PC-3 (cell line): ENCODE measurements at regions not wholly inside any gene's neighbourhood (a gene's known extent, or its start where the extent isn't known, plus 50 kb on each side); places are given as distances from the start of the nearest gene placed in this dataset.

Experiments used
- ATAC-seq: fragments of 200-7000 bp; cut with Tn5 transposase; 2 replicates; pipeline ENCODE4 v1.9.1; 2020; ENCODE audit warnings: mild to moderate bottlenecking, moderate library complexity
- BruUV-seq: library from RNA; stranded (reverse); fragments of 400-500 nt; replicated peaks from 2 replicates; lab custom pipeline; 2021; lab: Mats Ljungman, UMichigan
- CTCF ChIA-PET: fragments of 300-600 bp; sonication (Branson Sonifier 250); formaldehyde crosslinking; loops from one replicate; lab custom pipeline; 2022; ENCODE audit warnings: antibody characterized with exemption; lab: Charles Lee
- POLR2A ChIA-PET: fragments of 300-600 bp; sonication (Branson Sonifier 250); formaldehyde crosslinking; loops from one replicate; lab custom pipeline; 2022; ENCODE audit warnings: antibody characterized with exemption; ENCODE audit not compliant: unreplicated experiment; lab: Charles Lee
- DNase-seq: peaks from one replicate; pipeline ENCODE4 v3.0.0-alpha.2; 2015
- H2AFZ ChIP-seq: fragments of 300-600 bp; sonication (generic); 2 replicates; pipeline ENCODE4 v1.6.0; 2016; ENCODE audit warnings: antibody characterized with exemption, low read length
- H3F3A ChIP-seq: fragments of 300-600 bp; sonication (generic); one replicate; pipeline ENCODE4 v1.6.0; 2017; ENCODE audit warnings: antibody characterized with exemption, low read length, control low read depth, mild to moderate bottlenecking; ENCODE audit not compliant: unreplicated experiment
- H3K27ac ChIP-seq: fragments of 300-600 bp; sonication (generic); 2 replicates; pipeline ENCODE4 v1.5.1; 2016; ENCODE audit warnings: mild to moderate bottlenecking, low read length
- H3K27me3 ChIP-seq: fragments of 300-600 bp; sonication (generic); 2 replicates; pipeline ENCODE4 v1.6.1; 2016; ENCODE audit warnings: low read length, mixed read lengths
- H3K36me3 ChIP-seq: fragments of 300-600 bp; sonication (generic); 2 replicates; pipeline ENCODE4 v1.6.1; 2016; ENCODE audit warnings: low read depth, mixed run types, low read length, mixed read lengths
- H3K4me1 ChIP-seq: fragments of 300-600 bp; sonication (generic); 2 replicates; pipeline ENCODE4 v1.5.1; 2016; ENCODE audit warnings: low read length; ENCODE audit not compliant: insufficient read depth
- H3K4me2 ChIP-seq: fragments of 300-600 bp; sonication (generic); 2 replicates; pipeline ENCODE4 v1.6.0; 2016; ENCODE audit warnings: low read length
- H3K4me3 ChIP-seq: fragments of 300-600 bp; sonication (generic); 2 replicates; pipeline ENCODE4 v1.5.1; 2016; ENCODE audit warnings: mild to moderate bottlenecking, low read length, mixed read lengths
- H3K79me2 ChIP-seq: fragments of 300-600 bp; sonication (generic); 2 replicates; pipeline ENCODE4 v1.6.1; 2017; ENCODE audit warnings: low read length, mixed read lengths
- H3K9ac ChIP-seq: fragments of 300-600 bp; sonication (generic); 2 replicates; pipeline ENCODE4 v1.6.0; 2016; ENCODE audit warnings: mild to moderate bottlenecking, low read length
- H3K9me2 ChIP-seq: fragments of 300-600 bp; sonication (generic); replicated peaks from 2 replicates; pipeline ENCODE4 v1.6.1; 2016; ENCODE audit warnings: mixed run types, low read length, mixed read lengths
- H3K9me3 ChIP-seq: fragments of 300-600 bp; sonication (generic); 2 replicates; pipeline ENCODE4 v1.6.1; 2016; ENCODE audit warnings: low read length, mixed read lengths
- H4K20me1 ChIP-seq: fragments of 300-600 bp; sonication (generic); 2 replicates; pipeline ENCODE4 v1.6.1; 2016; ENCODE audit warnings: low read length, mixed read lengths
- EZH2 ChIP-seq: fragments of 300-600 bp; sonication (generic); IDR thresholded peaks from one replicate; pipeline ENCODE4 v1.6.1; 2017; ENCODE audit warnings: antibody characterized with exemption, mild to moderate bottlenecking, low read length; ENCODE audit not compliant: unreplicated experiment
- EZH2phosphoT487 ChIP-seq: fragments of 300-600 bp; sonication (generic); IDR thresholded peaks from 2 replicates; pipeline ENCODE4 v1.6.1; 2018; ENCODE audit warnings: mild to moderate bottlenecking, antibody characterized with exemption, low read length, borderline replicate concordance
- intact Hi-C: fragments of 100-400 bp; cut with micrococcal nuclease; formaldehyde crosslinking; loops from 2 replicates; pipeline ENCODE4 v1.9.0; 2023
- TF ChIP-seq, protein P1 (sequence below): fragments of 300-600 bp; sonication (generic); conservative IDR thresholded peaks from 2 replicates; pipeline ENCODE4 v1.5.1; 2017; ENCODE audit warnings: antibody characterized with exemption, low read depth, mild to moderate bottlenecking, low read length

DNA sequence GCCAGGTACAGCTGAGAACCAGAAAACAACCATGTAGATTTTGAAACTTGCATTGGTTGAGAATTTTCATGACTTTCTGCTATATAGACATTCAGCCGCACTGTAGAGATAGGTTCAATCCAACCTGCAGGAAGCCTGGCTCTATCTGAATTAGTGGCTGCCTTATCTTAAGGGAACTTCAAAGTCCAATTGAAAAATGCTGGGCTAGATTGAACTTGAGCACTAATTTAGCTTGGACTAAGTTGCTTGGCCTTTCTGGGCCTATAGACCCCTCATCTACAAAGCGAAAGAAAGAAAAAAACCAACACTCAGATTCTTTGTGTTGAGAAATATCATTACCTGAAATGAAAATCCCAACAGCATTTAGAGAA is 332.4 kb downstream of the NUAK1 start:
- H4K20me1 ChIP-seq, result no peaks in the 10 kb centered on the region
- H3K9me2 ChIP-seq, result no peaks in the 10 kb centered on the region
- CTCF ChIA-PET, result no interaction called here
- H3K4me2 ChIP-seq, result 0 out of 2 replicates have a peak overlapping the region, but pooled peaks have one; percentile 5
- H3F3A ChIP-seq, result no peaks in the 10 kb centered on the region
- H3K9ac ChIP-seq, result no peak overlapping the region
- H3K27me3 ChIP-seq, result no peaks in the 10 kb centered on the region; the same call in 1 of the 2 replicates
- H3K4me3 ChIP-seq, result no peak overlapping the region
- no peaks in the 10 kb centered on the region for H3K79me2 ChIP-seq
- intact Hi-C loops, result no loop called here
- H2AFZ ChIP-seq, result no peak overlapping the region
- DNase-seq (no peak), ATAC-seq (no peak)
- no peak for TF ChIP-seq EZH2phosphoT487
- TF ChIP-seq, protein P1, sequence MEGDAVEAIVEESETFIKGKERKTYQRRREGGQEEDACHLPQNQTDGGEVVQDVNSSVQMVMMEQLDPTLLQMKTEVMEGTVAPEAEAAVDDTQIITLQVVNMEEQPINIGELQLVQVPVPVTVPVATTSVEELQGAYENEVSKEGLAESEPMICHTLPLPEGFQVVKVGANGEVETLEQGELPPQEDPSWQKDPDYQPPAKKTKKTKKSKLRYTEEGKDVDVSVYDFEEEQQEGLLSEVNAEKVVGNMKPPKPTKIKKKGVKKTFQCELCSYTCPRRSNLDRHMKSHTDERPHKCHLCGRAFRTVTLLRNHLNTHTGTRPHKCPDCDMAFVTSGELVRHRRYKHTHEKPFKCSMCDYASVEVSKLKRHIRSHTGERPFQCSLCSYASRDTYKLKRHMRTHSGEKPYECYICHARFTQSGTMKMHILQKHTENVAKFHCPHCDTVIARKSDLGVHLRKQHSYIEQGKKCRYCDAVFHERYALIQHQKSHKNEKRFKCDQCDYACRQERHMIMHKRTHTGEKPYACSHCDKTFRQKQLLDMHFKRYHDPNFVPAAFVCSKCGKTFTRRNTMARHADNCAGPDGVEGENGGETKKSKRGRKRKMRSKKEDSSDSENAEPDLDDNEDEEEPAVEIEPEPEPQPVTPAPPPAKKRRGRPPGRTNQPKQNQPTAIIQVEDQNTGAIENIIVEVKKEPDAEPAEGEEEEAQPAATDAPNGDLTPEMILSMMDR, result no peak
- TF ChIP-seq EZH2, result no peak
- H3K4me1 ChIP-seq, result peaks cover 8% of the 10 kb centered on the region
- H3K9me3 ChIP-seq, result no peaks in the 10 kb centered on the region
- BruUV-seq, result no TSS peak
- no peaks in the 10 kb centered on the region for H3K36me3 ChIP-seq
- POLR2A ChIA-PET, result no interaction called here
- no peak overlapping the region for H3K27ac ChIP-seq

DNA sequence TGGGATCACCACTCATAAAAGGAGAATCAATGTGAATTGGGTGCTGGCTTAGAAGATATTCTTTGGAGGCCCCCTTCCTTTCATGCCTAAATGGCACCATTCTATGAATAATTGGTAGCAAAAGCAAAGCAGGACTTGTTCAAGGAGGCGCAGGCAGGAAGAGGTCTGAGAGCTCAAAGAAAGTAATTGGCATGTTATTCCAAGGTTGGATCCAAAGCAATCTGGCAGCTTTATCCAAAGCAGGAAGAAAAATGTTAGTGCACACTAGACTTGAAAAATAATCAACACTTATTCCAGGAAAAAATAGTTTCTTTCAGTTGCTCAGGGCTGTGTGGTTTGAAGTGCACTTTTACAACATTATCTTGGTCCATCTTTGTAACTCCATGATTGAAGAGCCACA is 326.4 kb downstream of the NUAK1 start:
- ATAC-seq (no peak), DNase-seq (no peak)
- H3K9me2 ChIP-seq, result no peaks in the 10 kb centered on the region
- no peak for TF ChIP-seq EZH2
- no peak for TF ChIP-seq EZH2phosphoT487
- TF ChIP-seq, protein P1, result no peak
- H3K36me3 ChIP-seq, result no peaks in the 10 kb centered on the region
- H3K27ac ChIP-seq, result no peak overlapping the region
- H3K4me2 ChIP-seq, result no peak overlapping the region
- POLR2A ChIA-PET, result no interaction called here
- CTCF ChIA-PET, result no interaction called here
- intact Hi-C loops, result no loop called here
- H3F3A ChIP-seq, result no peaks in the 10 kb centered on the region
- H3K4me1 ChIP-seq, result no peaks in the 10 kb centered on the region
- no peaks in the 10 kb centered on the region for H4K20me1 ChIP-seq
- H3K27me3 ChIP-seq, result peaks cover 4% of the 10 kb centered on the region; the same call in 1 of the 2 replicates
- H3K9ac ChIP-seq, result no peak overlapping the region
- no peaks in the 10 kb centered on the region for H3K79me2 ChIP-seq
- H3K4me3 ChIP-seq, result no peak overlapping the region
- no TSS peak for BruUV-seq
- H2AFZ ChIP-seq, result no peak overlapping the region
- H3K9me3 ChIP-seq, result no peaks in the 10 kb centered on the region

DNA sequence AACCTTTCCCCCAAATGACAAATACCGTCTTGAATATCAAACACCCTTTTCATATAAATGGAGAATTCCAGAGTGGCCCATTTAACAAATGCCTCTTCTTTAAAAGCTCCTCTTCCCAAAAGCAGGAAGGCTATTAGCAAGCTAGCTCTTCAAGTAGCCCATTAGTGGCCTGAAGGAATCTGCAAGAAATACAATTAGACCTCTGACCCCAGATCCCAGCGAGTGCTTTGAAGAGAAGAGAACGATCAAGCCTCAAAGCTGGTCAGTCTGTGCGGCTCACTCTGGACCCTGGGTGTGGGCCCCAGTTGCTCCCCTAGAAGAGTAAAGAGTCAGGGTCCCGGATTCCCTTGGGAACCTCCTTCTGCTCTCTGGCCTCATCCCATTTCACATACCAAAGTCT is 325.6 kb downstream of the NUAK1 start:
- Histone ChIP-seq H4K20me1 (no peaks in the 10 kb centered on the region), H3K9me3 (no peaks in the 10 kb centered on the region), H2AFZ (no peak overlapping the region), H3K79me2 (no peaks in the 10 kb centered on the region), H3K4me2 (no peak overlapping the region), H3K9me2 (no peaks in the 10 kb centered on the region), H3K4me1 (no peaks in the 10 kb centered on the region), H3K4me3 (no peak overlapping the region), H3K36me3 (no peaks in the 10 kb centered on the region), H3K27me3 (peaks cover 4% of the 10 kb centered on the region; the same call in 1 of the 2 replicates), H3K27ac (no peak overlapping the region), H3F3A (no peaks in the 10 kb centered on the region), H3K9ac (no peak overlapping the region)
- BruUV-seq, result no TSS peak
- intact Hi-C loops, result no loop called here
- no peak for ATAC-seq
- CTCF ChIA-PET, result no interaction called here
- TF ChIP-seq EZH2 (no peak), EZH2phosphoT487 (no peak)
- TF ChIP-seq, protein P1, result no peak
- DNase-seq, result no peak
- POLR2A ChIA-PET, result no interaction called here
